ENCODE measurements at regions not wholly inside any gene's neighbourhood (a gene's known extent, or its start where the extent isn't known, plus 50 kb on each side); places are given as distances from the start of the nearest gene placed in this dataset.

- ChIA-PET POLR2A (no interaction called here), CTCF (no interaction called here)
- Mint-ChIP-seq H3K36me3 (ENCODE audit: low read depth) (no peaks in the 10 kb centered on the region), H3K9me3 (no peaks in the 10 kb centered on the region), H3K27ac (no peak overlapping the region), H3K4me3 (no peak overlapping the region), H3K27me3 (no peaks in the 10 kb centered on the region), H3K4me1 (no peaks in the 10 kb centered on the region)
- DNase-seq: no peak
Measured at GRCh38 chr4:3861720-3862639, 95.8 kb downstream of the ADRA2C start.

GRCh38 chr4:3862640-3863420 is 96.6 kb downstream of the ADRA2C start:
- H3K9me3 Mint-ChIP-seq: no peaks in the 10 kb centered on the region
- DNase-seq: no peak
- H3K27ac Mint-ChIP-seq: no peak overlapping the region
- no peaks in the 10 kb centered on the region for H3K36me3 Mint-ChIP-seq (ENCODE audit: low read depth)
- CTCF ChIA-PET: no interaction called here
- H3K4me1 Mint-ChIP-seq: no peaks in the 10 kb centered on the region
- no peak overlapping the region for H3K4me3 Mint-ChIP-seq
- no peaks in the 10 kb centered on the region for H3K27me3 Mint-ChIP-seq
- POLR2A ChIA-PET: no interaction called here

- ChIA-PET CTCF (no interaction called here), POLR2A (interaction anchor here (1.0 kb wide), 1 partner anchor 17 kb away, joined by 3 read pairs; no protein-coding TSS in a partner anchor)
- no peaks in the 10 kb centered on the region for H3K36me3 Mint-ChIP-seq (ENCODE audit: low read depth)
- H3K4me3 Mint-ChIP-seq: no peak overlapping the region
- no peaks in the 10 kb centered on the region for H3K9me3 Mint-ChIP-seq
- no peak overlapping the region for H3K27ac Mint-ChIP-seq
- H3K4me1 Mint-ChIP-seq: no peaks in the 10 kb centered on the region
- no peak for DNase-seq
- no peaks in the 10 kb centered on the region for H3K27me3 Mint-ChIP-seq
Measured at GRCh38 chr4:3863841-3864741, 97.9 kb downstream of the ADRA2C start.

- no peak for DNase-seq
- no peaks in the 10 kb centered on the region for H3K9me3 Mint-ChIP-seq
- H3K27me3 Mint-ChIP-seq: no peaks in the 10 kb centered on the region
- no peak overlapping the region for H3K27ac Mint-ChIP-seq
- H3K4me1 Mint-ChIP-seq: no peaks in the 10 kb centered on the region
- H3K4me3 Mint-ChIP-seq: no peak overlapping the region
- CTCF ChIA-PET: no interaction called here
- no peaks in the 10 kb centered on the region for H3K36me3 Mint-ChIP-seq (ENCODE audit: low read depth)
- POLR2A ChIA-PET: interaction anchor here (1.0 kb wide), 1 partner anchor 16 kb away, joined by 3 read pairs; no protein-coding TSS in a partner anchor
Measured at GRCh38 chr4:3864742-3865721, 98.8 kb downstream of the ADRA2C start.

DNA sequence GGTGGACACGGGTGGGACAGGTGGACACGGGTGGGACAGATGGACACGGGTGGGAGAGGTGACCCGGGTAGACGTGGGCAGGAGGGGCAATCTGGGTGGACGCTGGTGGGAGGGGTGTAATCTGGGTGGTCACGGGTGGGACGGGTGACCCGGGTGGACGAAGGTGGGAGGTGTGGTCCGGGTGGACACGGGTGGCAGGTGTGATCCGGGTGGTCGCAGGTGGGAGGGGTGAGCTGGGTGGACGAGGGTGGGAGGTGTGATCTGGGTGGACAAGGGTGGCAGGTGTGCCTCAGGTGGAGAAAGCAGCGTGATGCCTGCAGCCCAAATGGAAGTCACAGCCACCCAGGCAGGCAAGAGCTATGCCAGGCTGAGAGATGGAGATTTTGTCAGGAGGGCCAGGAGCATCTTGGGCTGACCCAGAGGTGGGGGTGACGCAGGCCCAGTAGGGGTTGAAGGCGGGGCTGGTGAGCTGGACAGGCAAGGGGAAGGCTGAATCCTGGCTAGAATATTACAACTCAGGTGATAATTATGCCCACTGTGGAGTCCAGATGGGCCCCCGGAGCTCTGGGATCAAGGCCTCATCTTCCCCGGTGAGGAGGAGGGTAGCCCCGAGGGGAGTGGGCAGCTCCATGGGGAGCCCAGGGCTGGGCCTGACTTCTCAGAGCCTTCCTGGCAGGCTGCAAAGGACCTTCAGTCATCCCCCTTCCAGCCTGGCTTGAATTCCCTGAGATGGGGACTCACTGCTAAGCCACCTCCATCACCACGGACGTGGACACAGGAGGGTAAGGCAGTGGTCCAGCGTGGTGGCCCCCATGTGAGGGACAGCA is 100.0 kb downstream of the ADRA2C start:
- H3K9me3 Mint-ChIP-seq: no peaks in the 10 kb centered on the region
- H3K4me1 Mint-ChIP-seq: peaks cover 3% of the 10 kb centered on the region
- peaks cover 10% of the 10 kb centered on the region for H3K27me3 Mint-ChIP-seq
- no peak overlapping the region for H3K4me3 Mint-ChIP-seq
- POLR2A ChIA-PET: no interaction called here
- CTCF ChIA-PET: interaction anchor here (0.6 kb wide), 1 partner anchor 14 kb away, joined by 3 read pairs; no protein-coding TSS in a partner anchor
- DNase-seq: no peak
- no peak overlapping the region for H3K27ac Mint-ChIP-seq
- no peaks in the 10 kb centered on the region for H3K36me3 Mint-ChIP-seq (ENCODE audit: low read depth)

GRCh38 chr4:3866813-3867129 is 100.6 kb downstream of the ADRA2C start:
- Mint-ChIP-seq H3K27ac (no peak overlapping the region), H3K4me1 (peaks cover 3% of the 10 kb centered on the region), H3K27me3 (peaks cover 12% of the 10 kb centered on the region), H3K36me3 (ENCODE audit: low read depth) (no peaks in the 10 kb centered on the region), H3K9me3 (no peaks in the 10 kb centered on the region), H3K4me3 (no peak overlapping the region)
- ChIA-PET CTCF (interaction anchor here (0.6 kb wide), 1 partner anchor 14 kb away, joined by 3 read pairs; no protein-coding TSS in a partner anchor), POLR2A (no interaction called here)
- DNase-seq: no peak

DNA sequence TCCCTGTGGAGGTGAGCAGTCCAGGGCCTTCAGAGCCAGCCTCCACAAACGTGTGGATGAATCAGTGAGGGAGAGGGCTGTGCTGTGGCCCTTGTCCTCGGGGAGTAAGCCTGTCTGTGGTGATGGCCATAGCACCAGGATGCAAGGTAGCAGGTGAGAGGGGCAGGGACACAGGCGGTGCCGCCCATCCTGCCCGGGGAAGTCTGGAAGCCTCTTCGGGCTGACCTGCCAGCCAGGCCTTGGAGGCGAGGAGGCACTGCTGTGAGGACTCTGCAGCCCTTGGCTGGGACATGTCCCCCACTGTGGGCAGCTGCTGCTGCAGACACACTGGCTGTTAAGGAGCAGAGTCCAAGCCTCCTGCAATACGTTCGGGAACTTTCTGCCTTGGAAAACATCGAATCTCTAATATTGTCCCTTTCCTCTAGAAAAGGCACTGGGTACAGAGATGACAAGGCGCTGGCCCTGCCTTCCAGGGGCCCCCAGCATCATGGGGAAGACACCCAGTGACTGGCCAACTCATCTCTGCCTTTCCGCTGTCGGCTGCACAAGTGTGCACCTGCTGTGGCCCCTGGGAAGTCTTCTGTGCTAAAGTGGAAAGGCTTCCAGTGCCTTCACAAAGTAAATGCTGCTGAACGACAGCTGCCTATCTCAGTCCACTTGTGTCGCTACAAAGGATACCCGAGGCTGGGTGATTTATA is 101.4 kb downstream of the ADRA2C start:
- H3K27ac Mint-ChIP-seq: no peak overlapping the region
- peaks cover 16% of the 10 kb centered on the region for H3K27me3 Mint-ChIP-seq
- no peaks in the 10 kb centered on the region for H3K36me3 Mint-ChIP-seq (ENCODE audit: low read depth)
- ChIA-PET POLR2A (no interaction called here), CTCF (no interaction called here)
- H3K4me3 Mint-ChIP-seq: no peak overlapping the region
- no peaks in the 10 kb centered on the region for H3K9me3 Mint-ChIP-seq
- H3K4me1 Mint-ChIP-seq: peaks cover 3% of the 10 kb centered on the region
- no peak for DNase-seq

- Mint-ChIP-seq H3K9me3 (no peaks in the 10 kb centered on the region), H3K27ac (no peak overlapping the region), H3K4me3 (no peak overlapping the region), H3K27me3 (peaks cover 23% of the 10 kb centered on the region), H3K36me3 (ENCODE audit: low read depth) (no peaks in the 10 kb centered on the region), H3K4me1 (peaks cover 3% of the 10 kb centered on the region)
- DNase-seq: no peak
- CTCF ChIA-PET: no interaction called here
- POLR2A ChIA-PET: no interaction called here
Measured at GRCh38 chr4:3868211-3869173, 102.3 kb downstream of the ADRA2C start.

GRCh38 chr4:3869174-3869572 is 103.0 kb downstream of the ADRA2C start:
- Mint-ChIP-seq H3K9me3 (no peaks in the 10 kb centered on the region), H3K4me1 (peaks cover 3% of the 10 kb centered on the region), H3K27me3 (peaks cover 23% of the 10 kb centered on the region), H3K4me3 (no peak overlapping the region), H3K27ac (no peak overlapping the region), H3K36me3 (ENCODE audit: low read depth) (no peaks in the 10 kb centered on the region)
- ChIA-PET CTCF (no interaction called here), POLR2A (no interaction called here)
- no peak for DNase-seq

GRCh38 chr4:3869661-3870566 is 103.7 kb downstream of the ADRA2C start:
- Mint-ChIP-seq H3K4me3 (no peak overlapping the region), H3K4me1 (peaks cover 3% of the 10 kb centered on the region), H3K9me3 (no peaks in the 10 kb centered on the region), H3K36me3 (ENCODE audit: low read depth) (no peaks in the 10 kb centered on the region), H3K27ac (no peak overlapping the region), H3K27me3 (peaks cover 28% of the 10 kb centered on the region)
- CTCF ChIA-PET: no interaction called here
- POLR2A ChIA-PET: no interaction called here
- no peak for DNase-seq
